ENCODE measurements at regions not wholly inside any gene's neighbourhood (a gene's known extent, or its start where the extent isn't known, plus 50 kb on each side); places are given as distances from the start of the nearest gene placed in this dataset.

DNA sequence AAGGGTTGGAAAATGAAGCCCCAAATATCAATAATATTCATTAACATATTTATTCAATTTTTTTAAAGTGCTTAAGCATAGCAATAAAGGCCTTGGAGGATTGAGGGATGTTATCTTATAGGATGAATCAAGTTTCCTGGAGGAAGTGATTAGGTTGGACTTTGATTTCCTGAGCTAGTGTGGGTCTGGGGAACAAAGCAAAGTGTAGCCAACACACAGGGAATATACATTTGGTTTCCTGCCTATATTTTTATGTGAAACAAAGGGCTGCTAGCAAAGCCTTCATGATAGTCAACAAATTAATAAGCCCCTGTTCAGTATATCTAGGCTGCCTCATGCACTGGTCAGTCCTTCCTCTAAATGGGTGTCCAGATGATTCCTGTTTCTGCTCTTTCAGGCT lies 261.1 kb upstream of the IL12A start:
- Histone ChIP-seq H3K36me3 (ENCODE audit: control insufficient read depth, insufficient read depth, low read length) (no peaks in the 10 kb centered on the region), H3K27me3 (ENCODE audit: control insufficient read depth, insufficient read depth, low read length) (no peaks in the 10 kb centered on the region), H3K4me3 (ENCODE audit: low read depth, low read length) (no peak overlapping the region)
- TF ChIP-seq, protein P1, sequence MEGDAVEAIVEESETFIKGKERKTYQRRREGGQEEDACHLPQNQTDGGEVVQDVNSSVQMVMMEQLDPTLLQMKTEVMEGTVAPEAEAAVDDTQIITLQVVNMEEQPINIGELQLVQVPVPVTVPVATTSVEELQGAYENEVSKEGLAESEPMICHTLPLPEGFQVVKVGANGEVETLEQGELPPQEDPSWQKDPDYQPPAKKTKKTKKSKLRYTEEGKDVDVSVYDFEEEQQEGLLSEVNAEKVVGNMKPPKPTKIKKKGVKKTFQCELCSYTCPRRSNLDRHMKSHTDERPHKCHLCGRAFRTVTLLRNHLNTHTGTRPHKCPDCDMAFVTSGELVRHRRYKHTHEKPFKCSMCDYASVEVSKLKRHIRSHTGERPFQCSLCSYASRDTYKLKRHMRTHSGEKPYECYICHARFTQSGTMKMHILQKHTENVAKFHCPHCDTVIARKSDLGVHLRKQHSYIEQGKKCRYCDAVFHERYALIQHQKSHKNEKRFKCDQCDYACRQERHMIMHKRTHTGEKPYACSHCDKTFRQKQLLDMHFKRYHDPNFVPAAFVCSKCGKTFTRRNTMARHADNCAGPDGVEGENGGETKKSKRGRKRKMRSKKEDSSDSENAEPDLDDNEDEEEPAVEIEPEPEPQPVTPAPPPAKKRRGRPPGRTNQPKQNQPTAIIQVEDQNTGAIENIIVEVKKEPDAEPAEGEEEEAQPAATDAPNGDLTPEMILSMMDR (IDR thresholded peaks at IDR 0.05; ENCODE audit: insufficient read depth, low read length, poor library complexity, severe bottlenecking) = no peak
- DNase-seq (ENCODE audit: low read depth) = no peak

DNA sequence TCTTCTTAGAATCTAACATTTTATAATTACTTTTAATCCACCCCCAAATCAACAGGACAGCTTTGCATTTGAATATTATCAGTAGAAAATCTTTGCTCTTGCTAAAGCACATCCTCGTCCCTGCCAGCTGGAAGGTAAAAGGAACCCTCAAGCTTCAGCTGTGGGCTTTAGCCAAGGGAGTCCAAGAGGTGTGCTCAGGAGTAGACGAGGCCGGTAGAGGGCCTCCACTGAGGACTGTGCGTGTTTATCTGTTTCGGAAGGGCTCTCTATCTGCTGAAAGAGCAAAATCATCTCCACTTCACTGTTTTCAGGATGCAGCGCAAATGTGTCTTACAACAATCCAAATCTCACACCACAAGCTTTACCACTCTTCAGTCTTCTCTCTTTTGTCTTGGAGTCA lies 257.4 kb upstream of the IL12A start:
- TF ChIP-seq, protein P1 (IDR thresholded peaks at IDR 0.05; ENCODE audit: insufficient read depth, low read length, poor library complexity, severe bottlenecking) = no peak
- Histone ChIP-seq H3K27me3 (ENCODE audit: control insufficient read depth, insufficient read depth, low read length) (no peaks in the 10 kb centered on the region), H3K36me3 (ENCODE audit: control insufficient read depth, insufficient read depth, low read length) (no peaks in the 10 kb centered on the region), H3K4me3 (ENCODE audit: low read depth, low read length) (no peak overlapping the region)
- no peak for DNase-seq (ENCODE audit: low read depth)

DNA sequence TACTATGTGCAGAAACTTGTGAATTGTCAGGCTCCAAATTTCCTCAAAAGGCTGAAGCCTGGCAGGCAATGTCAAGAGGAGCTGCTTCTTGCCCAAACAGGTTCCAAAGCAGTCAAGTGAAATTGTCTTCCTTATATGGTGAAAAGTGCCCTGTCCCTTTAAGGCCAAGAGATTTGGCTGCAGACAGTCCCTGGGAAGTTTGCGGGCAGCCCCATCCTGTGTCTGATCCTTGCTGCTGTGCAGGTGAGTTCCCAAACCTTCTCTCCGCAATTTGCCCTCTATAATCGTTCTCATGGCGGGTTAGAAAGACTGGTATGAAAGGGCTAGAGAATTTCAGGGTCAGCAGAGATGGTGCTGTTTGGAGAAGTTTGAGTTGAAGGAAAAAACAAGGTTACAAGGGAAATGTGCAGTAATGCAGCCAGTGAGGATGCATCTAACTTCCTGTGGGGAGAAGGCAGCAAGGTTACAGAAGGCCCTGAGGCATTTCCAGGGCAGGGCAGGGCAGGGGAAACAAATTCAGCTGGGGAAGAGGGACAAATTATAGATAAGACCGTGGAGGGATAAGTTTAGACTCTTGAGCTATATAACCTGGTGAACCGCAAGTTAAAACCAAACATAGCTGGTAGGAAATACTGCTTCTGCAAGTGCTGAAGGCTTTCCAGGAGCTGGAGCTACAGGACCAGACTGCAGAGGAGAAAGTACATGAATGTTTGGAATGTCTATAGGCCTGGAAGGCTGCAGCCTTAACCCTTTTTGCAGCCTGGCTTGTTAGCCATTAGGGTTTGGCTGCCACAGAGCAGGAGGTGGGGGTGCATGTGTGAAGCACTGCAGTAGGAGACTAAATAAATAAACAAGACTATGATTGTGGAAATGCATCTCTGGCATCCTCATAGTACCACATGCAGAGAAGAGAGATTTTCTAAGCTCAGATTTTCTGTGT lies 256.2 kb upstream of the IL12A start:
- H3K4me3 ChIP-seq (ENCODE audit: low read depth, low read length) = peak overlapping the region; percentile 44

DNA sequence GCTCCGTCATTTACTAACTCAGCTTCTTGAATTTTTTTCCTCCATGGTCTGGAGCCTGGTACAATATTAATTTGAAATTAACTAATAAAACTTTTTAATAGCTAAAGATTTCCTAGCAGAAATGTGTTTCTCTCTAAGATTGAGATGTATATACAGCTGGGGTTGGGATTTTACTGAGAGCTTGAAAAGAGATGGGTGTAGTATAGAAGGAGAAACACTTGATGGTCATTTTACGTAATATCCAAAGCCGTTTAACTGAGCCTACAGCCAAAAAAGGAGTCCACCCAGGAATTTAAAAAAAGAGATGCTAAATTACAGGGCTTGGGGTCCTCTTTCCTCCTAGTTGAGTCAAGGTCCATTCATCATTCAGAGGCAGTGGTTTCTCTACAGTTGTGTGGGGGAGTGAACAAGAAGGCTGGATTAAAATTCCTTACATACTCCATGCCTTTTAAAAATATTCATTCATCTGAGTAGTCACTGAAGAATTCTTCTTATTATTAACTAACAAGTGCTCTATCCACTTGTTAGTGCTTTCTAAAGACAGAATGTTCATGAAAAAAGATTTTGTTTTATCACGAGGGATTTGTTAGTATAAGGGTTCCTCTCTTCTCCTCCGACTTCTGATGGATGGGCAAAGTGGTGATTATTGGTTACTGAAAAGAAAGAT lies 255.3 kb upstream of the IL12A start:
- DNase-seq (ENCODE audit: low read depth) = no peak
- Histone ChIP-seq H3K36me3 (ENCODE audit: control insufficient read depth, insufficient read depth, low read length) (no peaks in the 10 kb centered on the region), H3K27me3 (ENCODE audit: control insufficient read depth, insufficient read depth, low read length) (no peaks in the 10 kb centered on the region), H3K4me3 (ENCODE audit: low read depth, low read length) (peak overlapping the region; percentile 44)
- TF ChIP-seq, protein P1 (IDR thresholded peaks at IDR 0.05; ENCODE audit: insufficient read depth, low read length, poor library complexity, severe bottlenecking) = no peak

More for the DNA sequence above, 256.2 kb upstream of the IL12A start:
- no peak for DNase-seq (ENCODE audit: low read depth)
- TF ChIP-seq, protein P1 (IDR thresholded peaks at IDR 0.05; ENCODE audit: insufficient read depth, low read length, poor library complexity, severe bottlenecking) = peak; percentile 12
- Histone ChIP-seq H3K36me3 (ENCODE audit: control insufficient read depth, insufficient read depth, low read length) (no peaks in the 10 kb centered on the region), H3K27me3 (ENCODE audit: control insufficient read depth, insufficient read depth, low read length) (no peaks in the 10 kb centered on the region)

DNA sequence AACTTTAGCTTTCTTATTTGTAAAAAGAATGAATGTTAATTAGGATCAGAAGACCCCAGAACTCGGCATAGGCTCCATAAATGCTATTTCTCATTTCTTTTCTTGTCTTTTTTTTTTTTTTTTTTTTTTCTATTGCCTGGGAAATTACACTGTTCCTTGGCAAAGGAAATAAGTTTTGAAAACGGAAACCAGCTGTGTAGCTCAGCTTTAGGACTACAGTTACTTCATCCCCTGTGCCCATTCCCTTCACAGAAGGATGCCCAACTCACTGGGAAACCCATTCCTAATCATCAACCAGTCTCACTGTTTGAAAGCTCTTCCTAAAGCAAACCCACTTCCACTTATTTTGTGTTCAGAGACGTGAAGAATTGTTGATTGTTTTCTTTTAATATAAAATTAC lies 254.0 kb upstream of the IL12A start:
- H3K4me3 ChIP-seq (ENCODE audit: low read depth, low read length) = no peak overlapping the region
- no peak for DNase-seq (ENCODE audit: low read depth)
- TF ChIP-seq, protein P1 (IDR thresholded peaks at IDR 0.05; ENCODE audit: insufficient read depth, low read length, poor library complexity, severe bottlenecking) = no peak
- H3K27me3 ChIP-seq (ENCODE audit: control insufficient read depth, insufficient read depth, low read length) = no peaks in the 10 kb centered on the region
- no peaks in the 10 kb centered on the region for H3K36me3 ChIP-seq (ENCODE audit: control insufficient read depth, insufficient read depth, low read length)
